ENCODE measurements at regions not wholly inside any gene's neighbourhood (a gene's known extent, or its start where the extent isn't known, plus 50 kb on each side); places are given as distances from the start of the nearest gene placed in this dataset.
A peak's percentile ranks its signal among the peaks of the same experiment; 100 is the strongest.
"Not testable (repeated sequence)": the region's sequence is repeated elsewhere in the genome, so short reads cannot be mapped to it uniquely, and the experiment has no call there.

DNA sequence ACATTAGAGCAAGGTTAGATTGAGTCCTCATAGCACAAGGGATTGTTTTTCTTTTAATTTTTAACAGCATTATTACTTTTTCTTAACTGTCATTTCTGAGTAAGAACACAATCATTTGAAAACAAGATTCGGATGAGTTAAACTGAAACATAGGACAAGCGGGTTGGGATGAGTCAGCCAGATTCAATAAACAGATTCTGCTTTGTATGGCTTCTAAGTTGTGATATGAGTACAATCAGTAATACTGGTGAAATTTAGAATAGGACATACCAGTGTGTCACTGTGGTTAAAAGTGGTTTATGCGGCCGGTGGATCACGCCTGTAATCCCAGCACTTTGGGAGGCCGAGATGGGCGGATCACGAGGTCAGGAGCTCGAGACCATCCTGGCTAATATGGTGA, 364.3 kb upstream of the CDH10 start:
- DNase-seq (ENCODE audit: low read depth) = no peak

DNA sequence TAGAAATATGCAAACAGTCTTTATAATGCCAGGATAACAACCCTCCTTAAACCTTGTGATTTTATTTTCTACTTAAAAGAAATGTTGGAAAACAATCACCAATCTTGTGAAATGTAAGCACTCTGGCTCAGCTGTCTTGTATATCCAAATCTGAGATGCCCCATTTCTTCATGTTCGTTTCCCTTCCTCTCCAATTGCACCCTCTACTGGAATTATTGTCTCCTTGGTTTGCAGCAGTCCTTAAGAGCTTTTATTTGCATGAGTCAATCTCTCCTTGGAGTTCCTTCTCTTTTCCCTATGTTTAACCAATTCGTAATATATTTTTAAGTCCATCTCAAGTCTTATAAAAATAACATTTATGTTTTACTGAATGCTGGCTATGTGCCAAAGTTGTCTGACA, 362.0 kb upstream of the CDH10 start:
- DNase-seq (ENCODE audit: low read depth) = peak; percentile 29

DNA sequence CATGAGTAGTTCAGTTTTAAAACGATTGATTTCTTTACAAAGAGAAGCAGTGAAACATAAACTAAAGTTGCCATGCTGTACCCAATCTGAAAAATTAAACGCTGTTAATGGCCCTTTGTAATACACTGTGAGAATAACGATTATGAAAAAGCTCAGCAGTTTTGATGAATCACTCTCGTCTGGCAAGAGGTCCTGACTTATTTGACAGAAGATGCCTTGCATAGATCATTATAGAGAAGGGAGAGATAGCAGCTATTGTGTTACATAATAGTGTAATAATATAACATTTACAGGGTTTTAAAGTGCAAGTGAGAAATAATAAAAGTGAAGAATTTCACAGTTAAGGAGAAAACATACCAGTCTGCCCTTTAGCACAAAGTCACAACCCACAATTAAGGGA, 361.5 kb upstream of the CDH10 start:
- DNase-seq (ENCODE audit: low read depth) = no peak

DNA sequence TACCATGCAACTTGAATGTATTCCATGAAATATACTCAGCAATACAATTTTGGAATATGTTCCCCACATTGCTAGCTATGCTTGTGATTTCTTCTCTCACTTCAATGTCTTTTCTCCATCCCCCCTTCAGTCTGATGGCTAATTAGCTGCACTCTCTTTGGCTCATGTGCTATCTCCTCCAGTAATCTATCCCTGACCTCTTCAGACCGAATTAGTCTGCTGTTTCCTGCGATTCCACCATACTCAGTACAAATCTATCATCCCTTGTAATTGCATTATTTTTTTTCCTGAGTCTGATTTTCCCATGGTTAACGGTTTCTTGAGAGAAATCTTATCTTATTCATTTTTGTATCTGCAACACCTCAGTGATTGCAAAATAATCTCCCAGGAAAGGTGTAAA, 360.7 kb upstream of the CDH10 start:
- DNase-seq (ENCODE audit: low read depth) = no peak

DNA sequence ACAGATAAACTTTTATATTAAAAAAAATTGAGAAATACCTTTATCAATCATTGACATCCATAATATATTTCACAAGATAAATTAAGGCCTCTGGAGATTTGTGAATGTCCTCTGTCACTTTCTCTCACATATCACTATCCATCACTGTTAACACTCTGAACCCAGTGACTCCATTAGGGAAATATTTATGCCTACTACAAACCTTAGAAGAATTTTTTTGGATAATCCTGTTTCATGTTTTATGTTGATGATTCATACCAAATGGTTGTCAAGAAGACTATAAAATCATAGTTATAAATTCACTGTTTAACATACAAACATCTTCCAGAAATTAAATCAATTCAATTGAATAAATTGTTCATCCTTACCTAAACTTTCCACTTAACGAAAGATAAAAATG, 357.6 kb upstream of the CDH10 start:
- DNase-seq (ENCODE audit: low read depth) = no peak

DNA sequence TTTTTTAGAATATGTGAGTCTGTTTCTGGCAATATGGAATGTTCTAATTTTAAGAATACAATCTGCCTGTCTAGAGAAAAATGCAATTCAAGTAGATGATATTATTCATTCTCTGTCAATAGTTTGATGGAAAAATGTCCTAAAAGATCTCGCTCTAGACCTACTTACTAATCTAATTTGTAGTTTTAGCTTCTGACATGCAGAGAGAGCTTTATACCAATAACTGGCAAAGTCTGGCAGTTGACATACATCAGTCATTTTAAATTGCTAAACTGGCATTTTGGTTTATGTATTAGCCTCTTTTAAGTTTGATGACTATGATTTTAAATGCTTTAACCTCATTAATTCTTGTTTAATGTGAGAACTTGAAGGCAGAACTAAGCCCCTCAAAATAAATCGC, 355.0 kb upstream of the CDH10 start:
- DNase-seq (ENCODE audit: low read depth) = no peak

DNA sequence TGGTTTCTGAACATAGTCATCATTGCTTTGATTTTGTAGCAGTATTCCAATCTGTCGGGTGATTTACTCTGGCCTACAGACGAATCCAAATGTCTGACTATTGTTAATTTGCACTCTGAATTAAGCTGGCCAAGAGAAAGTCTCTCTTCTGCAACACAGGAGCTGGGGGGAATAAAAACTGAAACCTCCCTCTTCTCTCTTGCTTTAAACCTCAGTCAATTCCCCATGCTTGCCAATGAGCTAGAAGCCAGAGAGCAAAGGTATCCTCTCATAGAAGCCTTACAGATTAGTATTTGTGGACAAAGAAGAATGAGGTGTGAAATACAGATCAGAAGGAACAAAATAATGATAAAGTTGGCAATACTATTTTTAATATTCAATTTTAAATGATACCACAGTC, 353.9 kb upstream of the CDH10 start:
- no peak for DNase-seq (ENCODE audit: low read depth)

DNA sequence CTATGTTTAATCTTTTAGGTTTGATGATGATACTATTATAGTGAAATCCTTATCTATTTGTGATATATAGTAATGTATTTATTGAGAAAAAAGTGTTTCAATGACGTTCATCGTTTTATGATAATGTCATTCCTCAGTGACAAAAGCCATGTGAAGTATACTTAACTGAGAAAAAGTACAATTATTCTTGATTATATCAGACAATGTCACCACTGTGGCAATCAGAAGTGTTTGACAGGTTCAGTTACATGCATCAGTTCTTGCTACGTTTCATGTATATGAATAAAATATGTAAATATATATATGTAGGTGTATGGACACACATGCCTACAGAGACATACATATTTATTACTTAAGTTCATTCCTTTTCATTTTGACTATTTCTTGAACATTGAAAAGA, 341.5 kb upstream of the CDH10 start:
- DNase-seq (ENCODE audit: low read depth) = no peak

DNA sequence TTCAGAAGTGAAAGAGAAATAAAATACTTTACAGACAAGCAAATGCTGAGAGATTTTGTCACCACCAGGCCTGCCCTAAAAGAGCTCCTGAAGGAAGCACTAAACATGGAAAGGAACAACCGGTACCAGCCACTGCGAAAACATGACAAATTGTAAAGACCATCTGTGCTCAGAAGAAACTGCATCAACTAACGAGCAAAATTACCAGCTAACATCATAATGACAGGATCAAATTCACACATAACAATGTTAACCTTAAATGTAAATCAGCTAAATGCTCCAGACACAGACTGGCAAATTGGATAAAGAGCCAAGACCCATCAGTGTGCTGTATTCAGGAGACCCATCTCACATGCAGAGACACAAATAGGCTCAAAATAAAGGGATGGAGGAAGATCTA, 333.8 kb upstream of the CDH10 start:
- DNase-seq (ENCODE audit: low read depth) = not testable (repeated sequence)

DNA sequence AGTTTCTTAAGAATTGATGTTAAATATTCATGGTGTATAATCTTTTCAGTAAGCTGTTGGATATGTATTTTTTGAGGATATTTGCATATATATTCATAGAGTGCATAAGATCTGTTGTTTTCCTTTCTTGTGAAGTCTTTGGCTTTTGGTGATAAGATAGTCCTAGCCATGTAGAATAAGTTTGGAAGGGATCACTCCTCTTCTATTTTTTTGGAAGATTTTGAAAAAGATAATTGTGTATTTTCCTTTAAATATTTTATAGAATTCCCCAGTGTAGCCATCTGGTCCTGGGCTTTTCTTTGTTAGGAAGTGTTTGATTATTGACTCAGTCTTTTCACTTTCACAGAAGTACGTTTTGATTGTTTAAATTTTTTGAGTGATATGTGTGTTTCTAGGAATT, 318.8 kb upstream of the CDH10 start:
- DNase-seq (ENCODE audit: low read depth) = no peak

DNA sequence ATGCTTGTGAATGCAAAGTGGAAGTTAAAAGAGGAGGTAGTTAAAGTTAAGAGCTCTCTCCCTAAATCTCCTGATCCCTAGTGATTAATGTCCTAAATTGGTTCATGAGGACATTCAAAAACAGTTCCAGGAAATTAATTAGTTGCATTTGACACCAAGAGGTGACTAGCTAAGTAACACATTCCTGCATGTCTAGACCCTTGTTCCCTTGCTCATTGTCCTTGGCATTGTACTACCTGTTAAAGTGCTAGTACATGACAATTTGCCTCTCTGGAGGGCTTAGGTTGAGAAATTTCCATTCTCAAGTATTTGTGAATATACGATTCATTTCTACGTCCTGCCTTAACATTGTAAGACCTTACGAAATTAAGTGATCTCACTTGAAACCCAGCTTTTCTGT, 278.6 kb upstream of the CDH10 start:
- no peak for DNase-seq (ENCODE audit: low read depth)

DNA sequence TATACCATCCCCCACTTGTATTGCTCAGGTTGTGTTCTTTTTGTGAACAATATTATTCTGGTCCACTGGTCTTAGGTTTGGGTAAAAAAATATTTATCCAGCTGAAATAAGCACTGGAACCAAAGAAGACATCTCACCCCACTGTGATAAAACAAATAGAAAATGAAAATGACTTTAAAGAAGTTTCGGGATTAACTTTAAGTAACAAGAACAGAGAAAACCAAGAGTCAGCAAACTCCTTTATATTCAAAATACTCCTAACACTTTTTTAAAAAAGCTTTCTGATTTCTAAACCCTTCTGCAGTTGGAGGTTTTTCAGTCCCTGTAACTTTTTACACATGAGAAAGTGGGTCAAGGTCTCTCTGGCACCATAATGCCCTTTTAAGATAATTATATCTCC, 273.9 kb upstream of the CDH10 start:
- no peak for DNase-seq (ENCODE audit: low read depth)

DNA sequence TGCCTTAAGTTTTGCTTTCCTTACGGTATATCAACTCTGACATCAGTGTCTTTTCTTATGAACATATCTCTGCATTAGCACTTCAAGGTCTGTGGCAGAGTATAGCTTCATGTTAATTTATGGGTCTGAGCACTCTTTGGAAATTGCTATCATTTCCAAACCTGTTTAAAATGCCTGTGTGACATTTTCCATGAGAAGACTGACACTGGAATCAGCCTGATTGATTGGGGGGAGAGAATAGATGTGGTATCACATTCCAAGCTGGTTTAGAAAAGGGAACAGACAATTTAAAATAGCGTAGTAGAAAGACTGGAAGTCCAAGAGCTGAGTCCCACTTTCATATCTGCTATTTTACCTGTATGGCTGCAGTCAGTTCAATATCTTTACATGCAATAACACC, 272.1 kb upstream of the CDH10 start:
- DNase-seq (ENCODE audit: low read depth) = no peak

DNA sequence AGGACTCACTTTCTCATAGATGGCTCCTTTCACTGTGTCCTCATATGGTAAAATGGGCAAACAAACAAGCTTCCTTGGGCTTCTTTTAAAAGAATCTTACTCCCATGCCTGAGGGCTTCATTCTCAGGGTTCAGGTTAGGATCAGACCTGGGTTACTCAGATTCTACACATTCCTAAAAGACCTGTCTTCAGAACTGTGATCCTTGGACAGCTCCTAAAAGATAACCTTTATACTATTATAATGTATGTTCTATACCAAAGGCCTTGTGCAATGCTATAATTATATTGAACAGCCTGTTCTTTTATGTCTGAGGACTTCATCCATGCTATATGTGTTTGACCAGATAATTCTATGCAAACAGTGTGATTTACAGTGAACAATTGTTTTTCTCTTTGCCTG, 264.4 kb upstream of the CDH10 start:
- DNase-seq (ENCODE audit: low read depth) = no peak

DNA sequence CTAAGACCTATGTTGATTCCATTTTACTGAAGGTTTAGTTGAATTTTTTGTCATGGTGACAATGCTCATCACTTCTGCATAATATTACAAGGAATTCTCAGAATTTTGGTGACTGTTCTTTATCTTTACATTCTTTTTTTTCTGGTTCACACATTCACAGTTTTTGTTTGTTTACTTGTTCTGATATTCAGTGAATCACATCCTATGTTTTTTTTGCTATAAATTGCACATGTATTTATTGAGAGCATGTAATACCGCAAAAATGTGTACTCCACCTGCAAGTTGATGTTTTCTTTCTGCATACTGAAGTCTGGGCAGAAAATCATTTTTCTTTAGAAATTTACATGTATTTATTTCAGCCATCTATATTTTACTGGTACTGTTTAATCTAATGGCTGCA, 261.9 kb upstream of the CDH10 start:
- no peak for DNase-seq (ENCODE audit: low read depth)

DNA sequence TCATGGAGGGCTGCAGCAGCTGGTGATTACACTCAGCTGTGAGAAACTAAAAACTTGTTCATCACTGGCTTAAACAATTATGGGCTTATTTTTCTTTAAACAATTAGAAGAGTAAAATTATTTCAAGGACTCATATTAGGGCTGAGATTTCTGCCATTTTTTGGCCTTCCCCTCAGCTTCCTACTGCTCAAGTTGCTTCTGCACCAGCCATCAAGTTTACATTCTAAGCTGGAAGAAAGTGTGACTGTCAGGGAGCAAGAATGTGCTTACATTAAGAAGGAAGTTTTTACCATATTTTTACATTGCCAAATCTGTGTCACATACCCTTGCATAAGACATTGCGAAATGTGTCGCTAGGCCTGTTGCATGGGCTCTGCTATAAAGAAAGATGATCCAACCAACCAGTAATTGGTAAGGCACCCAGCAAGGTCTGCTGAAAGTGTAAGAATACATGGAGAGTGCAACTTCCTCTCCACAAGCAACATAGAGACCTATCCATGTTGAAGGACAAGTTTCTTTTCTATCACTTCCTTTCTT, 260.3 kb upstream of the CDH10 start:
- peak; percentile 24 for DNase-seq (ENCODE audit: low read depth)

DNA sequence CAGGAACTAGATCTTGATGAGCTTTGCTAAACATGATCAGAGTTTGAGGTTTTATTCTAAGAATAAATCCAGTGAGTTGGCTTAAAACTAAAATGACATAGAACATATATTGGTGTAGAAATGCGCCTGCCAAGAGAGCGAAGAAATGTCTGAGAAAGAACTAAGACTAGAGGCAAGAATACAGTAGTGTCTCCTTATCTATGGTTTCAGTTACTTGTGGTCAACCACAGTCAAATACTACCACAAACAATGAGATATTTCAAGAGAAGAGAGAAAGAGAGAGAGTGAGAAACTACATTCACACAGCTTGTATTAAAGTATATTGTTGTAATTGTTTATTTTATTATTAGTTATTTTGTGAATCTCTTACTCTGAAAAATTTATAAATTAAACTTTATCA, 254.4 kb upstream of the CDH10 start:
- DNase-seq (ENCODE audit: low read depth) = no peak

DNA sequence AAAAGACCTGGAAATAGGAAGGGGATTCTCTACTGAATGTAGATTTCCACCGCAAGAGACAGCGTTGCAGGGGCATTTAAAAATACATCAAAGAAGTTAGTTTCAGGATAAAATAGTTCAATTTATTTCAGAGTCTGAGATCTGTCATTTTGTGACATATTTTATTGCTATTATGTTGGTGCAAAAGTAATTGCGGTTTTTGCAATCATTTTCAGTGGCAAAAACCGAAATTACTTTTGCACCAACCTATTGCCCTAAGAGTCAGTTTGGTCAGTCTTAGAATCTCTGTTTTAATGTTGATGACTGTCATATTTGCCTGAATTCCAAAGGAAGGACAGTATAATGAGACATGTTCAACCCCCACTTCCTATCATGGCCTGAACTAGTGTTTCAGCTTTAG, 219.5 kb upstream of the CDH10 start:
- DNase-seq (ENCODE audit: low read depth) = no peak

DNA sequence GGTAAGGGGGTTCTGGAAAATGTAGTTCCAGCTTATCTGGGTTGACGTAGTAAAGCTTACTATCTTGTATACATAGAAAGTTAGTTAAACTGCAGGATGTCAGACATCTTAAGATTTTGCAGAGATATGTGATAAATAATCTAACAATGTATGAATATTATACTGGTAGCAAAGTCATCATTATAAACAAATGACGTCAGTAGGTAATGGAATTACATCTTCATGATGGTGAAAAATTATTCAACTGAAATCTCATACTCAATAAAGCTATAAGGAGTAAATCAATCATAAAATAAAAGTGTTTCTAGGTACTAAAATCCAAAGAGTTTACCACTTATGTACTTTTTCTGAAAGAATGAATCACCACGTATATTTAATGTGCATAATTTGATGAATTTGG, 217.3 kb upstream of the CDH10 start:
- DNase-seq (ENCODE audit: low read depth) = no peak

DNA sequence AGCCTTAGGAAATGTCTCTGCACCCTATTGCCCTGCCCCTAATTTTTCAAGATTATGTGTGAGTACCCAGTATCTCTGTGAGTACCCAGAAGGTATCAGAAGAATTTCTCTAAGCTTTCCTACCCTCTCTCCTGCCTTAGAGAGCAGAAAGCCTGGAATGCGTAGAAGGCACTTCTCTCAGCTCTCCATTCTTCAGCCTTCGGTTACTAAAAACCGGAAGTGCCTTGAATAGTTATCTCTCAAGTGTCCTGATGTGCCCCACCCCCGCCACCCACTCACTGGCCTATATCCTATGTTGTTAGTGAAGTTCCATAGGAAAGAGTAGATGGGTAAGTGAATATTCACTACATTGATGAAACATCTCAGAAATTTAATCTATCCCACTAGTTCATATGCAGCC, 210.7 kb upstream of the CDH10 start:
- no peak for DNase-seq (ENCODE audit: low read depth)

DNA sequence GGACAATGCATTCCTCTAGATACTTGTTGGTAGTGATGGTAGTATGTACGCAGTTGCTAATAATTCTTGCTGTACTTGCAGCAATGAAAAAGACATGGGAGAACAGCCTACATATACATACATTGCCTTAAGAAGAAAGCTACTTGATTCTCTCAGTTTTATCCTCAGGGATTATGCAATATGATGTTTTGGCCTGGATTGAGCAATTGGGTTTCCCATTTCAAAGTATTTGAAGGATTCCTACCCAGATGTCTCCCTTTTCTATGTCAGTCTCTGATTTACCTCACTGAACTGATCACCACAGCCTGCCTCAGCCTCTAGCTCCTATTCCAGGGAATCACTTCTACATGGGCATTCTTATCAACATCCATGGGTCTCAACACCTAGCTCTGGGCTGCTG, 210.1 kb upstream of the CDH10 start:
- DNase-seq (ENCODE audit: low read depth) = no peak

DNA sequence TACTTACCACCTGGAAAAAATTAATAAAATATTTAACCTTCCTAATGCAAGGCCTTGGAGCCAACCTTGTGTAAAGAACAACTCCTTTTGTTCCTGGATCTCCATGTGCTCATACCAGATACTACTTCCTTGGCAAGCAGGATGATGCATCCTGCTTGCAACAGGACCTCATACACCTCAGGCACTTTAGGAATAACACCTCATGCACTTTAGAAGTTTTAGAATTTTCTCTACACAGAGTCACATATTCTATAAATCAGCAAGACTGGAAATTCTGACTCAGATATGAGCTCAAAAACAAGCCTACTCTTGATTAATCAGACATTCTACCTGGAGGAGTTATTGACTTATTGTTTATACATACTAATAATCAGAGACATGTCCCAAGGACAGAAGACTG, 209.6 kb upstream of the CDH10 start:
- no peak for DNase-seq (ENCODE audit: low read depth)

DNA sequence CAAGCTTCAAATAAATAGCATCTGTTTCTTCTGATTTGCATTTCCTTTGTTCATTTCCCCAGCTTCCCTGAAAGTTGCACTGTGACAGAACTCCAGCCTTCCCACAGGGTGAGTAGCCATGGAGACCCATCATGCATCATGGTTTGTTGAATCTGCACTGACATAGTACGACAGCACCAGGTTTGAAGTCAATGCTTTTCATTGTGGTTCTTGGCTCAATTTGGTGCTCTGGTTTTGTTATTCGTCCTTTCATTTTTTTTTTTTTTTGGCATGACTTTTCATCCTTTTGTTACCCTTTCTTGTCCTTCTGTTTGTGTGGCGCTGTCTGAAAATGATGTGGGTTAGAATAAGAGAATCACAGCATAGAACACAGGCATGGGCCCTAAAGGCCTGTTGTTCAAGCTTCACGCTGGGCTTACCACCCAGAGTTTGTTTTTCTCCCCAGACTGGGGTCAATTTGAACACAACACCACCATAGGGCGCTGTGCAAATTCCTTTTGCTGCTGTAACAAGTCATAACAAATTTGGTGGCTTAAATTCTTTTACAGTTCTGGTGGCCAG, 206.2 kb upstream of the CDH10 start:
- no peak for DNase-seq (ENCODE audit: low read depth)

DNA sequence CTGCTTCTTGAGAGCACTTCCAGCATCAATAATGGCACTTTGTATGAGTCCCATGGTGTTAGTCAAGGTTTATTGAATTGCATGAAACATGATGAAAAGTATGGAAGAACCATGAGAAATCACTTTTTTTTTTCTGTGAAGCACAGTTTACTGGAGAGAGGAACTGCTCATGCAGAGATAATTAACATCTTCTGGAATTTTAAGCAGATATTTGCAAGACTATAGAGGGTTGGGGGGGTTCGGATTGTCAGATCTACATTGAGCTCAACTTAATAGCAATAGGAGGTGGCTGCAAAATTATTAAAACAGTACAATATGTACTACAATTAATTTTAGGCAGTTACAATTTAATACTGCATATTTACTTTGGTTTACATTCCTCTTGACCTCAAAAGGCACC, 204.4 kb upstream of the CDH10 start:
- no peak for DNase-seq (ENCODE audit: low read depth)

DNA sequence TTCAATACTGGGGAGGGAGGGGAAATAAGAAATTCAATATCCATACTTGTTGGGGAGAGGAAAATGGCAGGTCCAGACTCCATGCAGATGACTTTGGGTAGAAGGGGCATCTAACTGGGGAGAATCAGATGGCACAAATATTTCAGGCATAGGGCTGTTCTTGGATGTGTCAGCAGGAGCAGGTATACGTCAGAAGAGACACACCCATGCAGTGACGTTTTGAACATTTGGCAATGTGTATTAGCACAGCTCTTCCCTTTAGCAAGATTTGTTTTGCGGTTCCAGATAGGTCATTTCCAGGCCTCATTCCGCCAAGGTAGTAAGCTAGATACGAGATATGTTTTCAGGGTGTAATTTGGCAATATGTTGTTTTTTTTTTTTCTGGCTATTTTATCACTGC, 187.2 kb upstream of the CDH10 start:
- DNase-seq (ENCODE audit: low read depth) = no peak

Data from EH (cell line).